GM12865 (cell line): ENCODE measurements at regions not wholly inside any gene's neighbourhood (a gene's known extent, or its start where the extent isn't known, plus 50 kb on each side); places are given as distances from the start of the nearest gene placed in this dataset.
"Not testable (repeated sequence)": the region's sequence is repeated elsewhere in the genome, so short reads cannot be mapped to it uniquely, and the experiment has no call there.

ENCODE experiments used
- DNase-seq: peaks from one replicate; pipeline ENCODE4 v3.0.0; 2010; ENCODE audit warnings: low read depth
- H3K4me3 ChIP-seq: 2 replicates; pipeline ENCODE4 v1.5.1; 2011; ENCODE audit warnings: mild to moderate bottlenecking, low read depth, low read length, control low read depth
- TF ChIP-seq, protein P1 (sequence below): IDR thresholded peaks from 2 replicates; pipeline ENCODE4 v1.5.1; 2011; ENCODE audit warnings: low read length, control low read depth, low read depth, inconsistent platforms; ENCODE audit not compliant: insufficient read depth; ENCODE audit errors: missing control alignments

DNA sequence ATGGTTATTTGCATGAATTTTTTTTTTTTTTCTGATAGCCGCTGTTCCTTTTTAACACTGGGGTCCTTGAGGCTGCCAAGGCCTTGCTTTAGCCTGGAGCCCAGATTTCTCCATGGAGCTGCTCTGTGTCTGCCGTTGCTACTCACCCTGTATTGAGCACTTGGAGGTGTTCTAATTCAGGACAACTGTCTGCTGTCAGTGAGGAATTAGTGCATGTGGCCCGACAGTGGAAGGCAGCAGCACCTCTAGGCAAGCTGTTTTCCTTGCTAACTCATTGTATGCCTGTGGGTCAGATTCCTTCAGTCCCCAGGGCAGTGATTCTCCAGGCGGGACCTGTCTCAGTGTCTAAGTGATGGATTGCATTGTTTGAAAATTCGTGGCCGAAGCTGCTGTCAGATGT, 147.7 kb upstream of the DPP10 start:
- no peak overlapping the region for H3K4me3 ChIP-seq
- DNase-seq: no peak
- TF ChIP-seq, protein P1, sequence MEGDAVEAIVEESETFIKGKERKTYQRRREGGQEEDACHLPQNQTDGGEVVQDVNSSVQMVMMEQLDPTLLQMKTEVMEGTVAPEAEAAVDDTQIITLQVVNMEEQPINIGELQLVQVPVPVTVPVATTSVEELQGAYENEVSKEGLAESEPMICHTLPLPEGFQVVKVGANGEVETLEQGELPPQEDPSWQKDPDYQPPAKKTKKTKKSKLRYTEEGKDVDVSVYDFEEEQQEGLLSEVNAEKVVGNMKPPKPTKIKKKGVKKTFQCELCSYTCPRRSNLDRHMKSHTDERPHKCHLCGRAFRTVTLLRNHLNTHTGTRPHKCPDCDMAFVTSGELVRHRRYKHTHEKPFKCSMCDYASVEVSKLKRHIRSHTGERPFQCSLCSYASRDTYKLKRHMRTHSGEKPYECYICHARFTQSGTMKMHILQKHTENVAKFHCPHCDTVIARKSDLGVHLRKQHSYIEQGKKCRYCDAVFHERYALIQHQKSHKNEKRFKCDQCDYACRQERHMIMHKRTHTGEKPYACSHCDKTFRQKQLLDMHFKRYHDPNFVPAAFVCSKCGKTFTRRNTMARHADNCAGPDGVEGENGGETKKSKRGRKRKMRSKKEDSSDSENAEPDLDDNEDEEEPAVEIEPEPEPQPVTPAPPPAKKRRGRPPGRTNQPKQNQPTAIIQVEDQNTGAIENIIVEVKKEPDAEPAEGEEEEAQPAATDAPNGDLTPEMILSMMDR: no peak

GRCh38 chr2:114300351-114300750, 142.1 kb upstream of the DPP10 start:
- not testable (repeated sequence) for H3K4me3 ChIP-seq

GRCh38 chr2:114316532-114317300, 125.7 kb upstream of the DPP10 start:
- H3K4me3 ChIP-seq: no peak overlapping the region
- TF ChIP-seq, protein P1: no peak
- no peak for DNase-seq

More at GRCh38 chr2:114300351-114300750, 142.1 kb upstream of the DPP10 start:
- not testable (repeated sequence) for DNase-seq

GRCh38 chr2:114330594-114330993, 111.8 kb upstream of the DPP10 start:
- H3K4me3 ChIP-seq: no peak overlapping the region
- TF ChIP-seq, protein P1: no peak
- no peak for DNase-seq

DNA sequence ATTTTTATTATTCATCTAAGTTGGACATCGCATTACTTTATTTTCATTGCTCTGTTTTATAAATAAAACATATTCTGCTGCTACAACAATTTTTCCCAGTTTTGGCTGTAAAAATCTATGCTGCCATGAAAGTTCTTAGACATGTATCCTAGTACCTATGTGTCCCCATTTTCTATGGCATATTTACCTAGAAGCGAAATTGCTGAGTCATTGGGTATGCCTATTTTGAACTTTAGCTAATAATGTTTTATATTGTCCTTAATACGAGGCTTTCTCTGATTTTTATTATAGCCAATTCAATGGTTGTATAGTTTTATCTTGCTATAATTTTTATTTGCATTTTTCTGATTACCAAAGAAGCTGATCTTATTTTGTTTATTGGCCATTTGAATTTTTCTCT, 110.5 kb upstream of the DPP10 start:
- no peak overlapping the region for H3K4me3 ChIP-seq
- no peak for DNase-seq
- TF ChIP-seq, protein P1: no peak

GRCh38 chr2:114345246-114345645, 97.2 kb upstream of the DPP10 start:
- H3K4me3 ChIP-seq: no peak overlapping the region
- TF ChIP-seq, protein P1: no peak
- no peak for DNase-seq

GRCh38 chr2:114346658-114347057, 95.8 kb upstream of the DPP10 start:
- no peak for DNase-seq
- no peak overlapping the region for H3K4me3 ChIP-seq
- TF ChIP-seq, protein P1: no peak
